ENCODE measurements at regions not wholly inside any gene's neighbourhood (a gene's known extent, or its start where the extent isn't known, plus 50 kb on each side); places are given as distances from the start of the nearest gene placed in this dataset.

- TF ChIP-seq CTCF (conservative IDR thresholded peaks at IDR 0.05; ENCODE audit: low read depth, low read length), result no peak
- Histone ChIP-seq H2AFZ (ENCODE audit: low read depth) (no peak overlapping the region), H3K4me1 (ENCODE audit: low read depth, poor library complexity, severe bottlenecking) (no peaks in the 10 kb centered on the region), H3K79me2 (ENCODE audit: insufficient read depth, low read depth) (no peaks in the 10 kb centered on the region), H3K27me3 (ENCODE audit: insufficient read depth, low read depth) (no peaks in the 10 kb centered on the region), H3K36me3 (ENCODE audit: insufficient read depth) (no peaks in the 10 kb centered on the region), H3K4me3 (IDR thresholded peaks at IDR 0.05; ENCODE audit: insufficient read depth, low read depth, low read length) (no peak overlapping the region), H4K20me1 (ENCODE audit: insufficient read depth) (no peaks in the 10 kb centered on the region), H3K27ac (no peak overlapping the region), H3K4me2 (no peak overlapping the region), H3K9ac (no peak overlapping the region)
These were observed 380.3 kb upstream of the ATP10A start for GRCh38 chr15:26243382-26243781.

- Histone ChIP-seq H3K4me2 (no peak overlapping the region), H3K9ac (no peak overlapping the region)
These were observed 379.5 kb upstream of the ATP10A start for GRCh38 chr15:26242565-26243071.

GRCh38 chr15:26235864-26236263, 372.7 kb upstream of the ATP10A start:
- no peaks in the 10 kb centered on the region for H4K20me1 ChIP-seq (ENCODE audit: insufficient read depth)
- H3K27ac ChIP-seq, result no peak overlapping the region
- H3K27me3 ChIP-seq (ENCODE audit: insufficient read depth, low read depth), result no peaks in the 10 kb centered on the region
- no peak for TF ChIP-seq CTCF (conservative IDR thresholded peaks at IDR 0.05; ENCODE audit: low read depth, low read length)
- H3K4me3 ChIP-seq (IDR thresholded peaks at IDR 0.05; ENCODE audit: insufficient read depth, low read depth, low read length), result no peak overlapping the region
- no peaks in the 10 kb centered on the region for H3K79me2 ChIP-seq (ENCODE audit: insufficient read depth, low read depth)
- no peaks in the 10 kb centered on the region for H3K4me1 ChIP-seq (ENCODE audit: low read depth, poor library complexity, severe bottlenecking)
- no peak overlapping the region for H2AFZ ChIP-seq (ENCODE audit: low read depth)
- H3K4me2 ChIP-seq, result no peak overlapping the region
- H3K36me3 ChIP-seq (ENCODE audit: insufficient read depth), result no peaks in the 10 kb centered on the region
- no peak overlapping the region for H3K9ac ChIP-seq

More at GRCh38 chr15:26242565-26243071, 379.5 kb upstream of the ATP10A start:
- no peak for TF ChIP-seq CTCF (conservative IDR thresholded peaks at IDR 0.05; ENCODE audit: low read depth, low read length)
- H3K79me2 ChIP-seq (ENCODE audit: insufficient read depth, low read depth), result no peaks in the 10 kb centered on the region
- no peak overlapping the region for H3K27ac ChIP-seq
- H3K27me3 ChIP-seq (ENCODE audit: insufficient read depth, low read depth), result no peaks in the 10 kb centered on the region
- no peaks in the 10 kb centered on the region for H4K20me1 ChIP-seq (ENCODE audit: insufficient read depth)
- H3K36me3 ChIP-seq (ENCODE audit: insufficient read depth), result no peaks in the 10 kb centered on the region
- no peaks in the 10 kb centered on the region for H3K4me1 ChIP-seq (ENCODE audit: low read depth, poor library complexity, severe bottlenecking)
- no peak overlapping the region for H3K4me3 ChIP-seq (IDR thresholded peaks at IDR 0.05; ENCODE audit: insufficient read depth, low read depth, low read length)
- H2AFZ ChIP-seq (ENCODE audit: low read depth), result no peak overlapping the region

- Histone ChIP-seq H2AFZ (ENCODE audit: low read depth) (no peak overlapping the region), H3K27ac (no peak overlapping the region), H3K27me3 (ENCODE audit: insufficient read depth, low read depth) (no peaks in the 10 kb centered on the region), H3K79me2 (ENCODE audit: insufficient read depth, low read depth) (no peaks in the 10 kb centered on the region), H3K4me1 (ENCODE audit: low read depth, poor library complexity, severe bottlenecking) (no peaks in the 10 kb centered on the region), H3K9ac (no peak overlapping the region), H3K4me2 (no peak overlapping the region), H3K36me3 (ENCODE audit: insufficient read depth) (no peaks in the 10 kb centered on the region), H4K20me1 (ENCODE audit: insufficient read depth) (no peaks in the 10 kb centered on the region), H3K4me3 (IDR thresholded peaks at IDR 0.05; ENCODE audit: insufficient read depth, low read depth, low read length) (no peak overlapping the region)
- no peak for TF ChIP-seq CTCF (conservative IDR thresholded peaks at IDR 0.05; ENCODE audit: low read depth, low read length)
These were observed 372.0 kb upstream of the ATP10A start for GRCh38 chr15:26234976-26235767.
